GM21576 (cell line): ENCODE measurements at regions not wholly inside any gene's neighbourhood (a gene's known extent, or its start where the extent isn't known, plus 50 kb on each side); places are given as distances from the start of the nearest gene placed in this dataset.
"Not testable (repeated sequence)": the region's sequence is repeated elsewhere in the genome, so short reads cannot be mapped to it uniquely, and the experiment has no call there.

Source experiments
- ATAC-seq: cut with Tn5 transposase; IDR thresholded peaks from one replicate; pipeline ENCODE4 v1.9.1; 2021; ENCODE audit warnings: mild to moderate bottlenecking, moderate library complexity; ENCODE audit not compliant: unreplicated experiment

DNA sequence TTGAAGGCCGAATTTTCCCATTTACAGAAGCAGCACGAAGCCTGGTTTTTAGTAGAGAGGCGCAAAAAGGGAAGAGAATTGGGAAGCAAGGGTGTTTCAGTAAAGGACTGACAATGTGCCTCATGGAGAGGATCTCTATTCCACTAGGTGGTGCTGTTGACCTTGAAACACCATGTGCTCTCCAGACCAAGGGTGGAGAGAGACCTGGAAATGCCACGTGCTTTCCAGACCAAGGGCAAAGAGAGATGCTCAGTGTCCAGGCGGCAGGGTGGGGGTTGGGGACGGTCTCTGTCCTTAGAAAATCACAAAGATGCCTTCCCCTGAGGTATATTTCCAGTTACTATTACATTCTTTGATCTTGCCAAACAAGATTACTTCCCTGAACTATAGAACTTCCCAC, 425.3 kb downstream of the CSNK1G3 start:
- ATAC-seq = no peak

GRCh38 chr5:123936548-123936947, 424.6 kb downstream of the CSNK1G3 start:
- no peak for ATAC-seq

DNA sequence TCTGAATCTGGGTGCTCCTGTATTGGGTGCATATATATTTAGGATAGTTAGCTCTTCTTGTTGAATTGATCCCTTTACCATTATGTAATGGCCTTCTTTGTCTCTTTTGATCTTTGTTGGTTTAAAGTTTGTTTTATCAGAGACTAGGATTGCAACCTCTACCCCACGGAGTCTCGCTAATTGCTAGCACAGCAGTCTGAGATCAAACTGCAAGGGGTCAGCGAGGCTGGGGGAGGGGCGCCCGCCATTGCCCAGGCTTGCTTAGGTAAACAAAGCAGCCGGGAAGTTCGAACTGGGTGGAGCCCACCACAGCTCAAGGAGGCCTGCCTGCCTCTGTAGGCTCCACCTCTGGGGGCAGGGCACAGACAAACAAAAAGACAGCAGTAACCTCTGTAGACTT, 421.8 kb downstream of the CSNK1G3 start:
- not testable (repeated sequence) for ATAC-seq

DNA sequence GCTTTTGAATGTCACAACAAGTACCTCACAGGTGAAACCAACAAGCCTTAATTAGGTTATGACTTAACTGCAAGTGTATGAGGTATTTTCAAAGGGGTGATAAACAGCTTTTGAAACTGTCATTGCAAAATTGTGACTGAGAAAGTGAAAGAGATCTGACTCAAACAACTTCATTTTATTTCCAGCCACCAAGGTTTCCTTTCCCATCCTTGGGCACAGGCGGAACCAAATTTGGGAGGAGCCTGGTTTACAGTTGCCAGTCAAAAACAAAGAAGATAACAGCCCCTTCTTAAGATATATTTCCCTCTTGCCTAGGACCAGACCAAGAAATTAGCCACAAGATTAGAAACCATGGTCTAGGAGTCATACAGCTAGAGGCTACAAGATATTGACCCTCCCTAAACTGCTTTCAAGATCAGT, 417.1 kb downstream of the CSNK1G3 start:
- no peak for ATAC-seq

DNA sequence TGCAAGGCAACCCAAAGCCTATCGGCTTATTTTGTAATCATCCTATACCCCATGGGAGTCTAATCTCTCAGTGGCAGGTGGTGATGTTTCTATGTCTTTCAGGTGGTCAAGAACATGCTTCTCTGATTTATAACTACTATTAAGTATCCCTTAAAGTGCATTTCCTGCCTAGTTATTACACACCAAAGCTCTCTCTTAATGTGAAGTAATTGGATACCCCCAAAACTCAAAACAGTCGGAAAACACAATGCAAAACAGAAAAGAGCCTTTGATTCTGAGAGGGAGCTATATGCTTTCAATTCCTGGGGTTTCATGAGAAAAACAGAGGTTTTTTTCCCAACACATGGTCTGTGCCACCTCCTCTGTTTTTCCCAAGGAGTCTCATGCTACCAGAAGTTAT, 416.4 kb downstream of the CSNK1G3 start:
- no peak for ATAC-seq

GRCh38 chr5:123921193-123921592, 409.2 kb downstream of the CSNK1G3 start:
- ATAC-seq = no peak

GRCh38 chr5:123916345-123917121, 404.6 kb downstream of the CSNK1G3 start:
- no peak for ATAC-seq

DNA sequence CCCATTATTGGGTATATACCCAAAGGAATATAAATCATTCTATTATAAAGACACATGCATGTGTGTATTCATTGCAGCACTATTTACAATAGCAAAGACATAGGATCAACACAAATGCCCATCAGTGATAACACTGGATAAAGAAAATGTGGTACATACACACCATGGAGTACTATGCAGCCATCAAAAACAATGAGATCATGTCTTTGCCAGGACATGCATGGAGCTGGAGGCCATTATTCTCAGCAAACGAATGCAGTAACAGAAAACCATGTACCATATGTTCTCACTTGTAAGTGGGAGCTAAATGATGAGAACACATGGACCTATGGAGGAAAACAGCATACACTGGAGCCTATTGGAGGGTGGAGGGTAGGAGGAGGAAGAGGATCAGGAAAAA, 402.4 kb downstream of the CSNK1G3 start:
- no peak for ATAC-seq

DNA sequence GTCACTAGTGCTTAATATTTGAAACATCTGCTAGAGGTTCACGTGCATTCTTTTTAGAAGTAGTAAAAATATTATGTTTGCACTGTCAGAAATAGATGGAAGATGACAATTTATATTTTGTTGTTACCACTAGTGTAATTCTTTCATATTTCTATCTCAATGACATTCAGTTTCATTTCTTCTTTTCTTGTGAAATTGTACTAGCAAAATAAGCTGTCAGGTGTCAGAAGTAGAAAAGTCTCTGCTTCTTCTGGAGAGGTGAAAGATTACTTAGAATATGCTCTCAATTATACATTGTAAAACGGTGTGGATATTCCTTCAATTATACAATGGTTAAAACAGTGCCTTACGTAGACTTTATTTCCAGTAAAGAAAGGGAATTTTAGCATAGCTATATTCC, 395.4 kb downstream of the CSNK1G3 start:
- ATAC-seq = no peak

DNA sequence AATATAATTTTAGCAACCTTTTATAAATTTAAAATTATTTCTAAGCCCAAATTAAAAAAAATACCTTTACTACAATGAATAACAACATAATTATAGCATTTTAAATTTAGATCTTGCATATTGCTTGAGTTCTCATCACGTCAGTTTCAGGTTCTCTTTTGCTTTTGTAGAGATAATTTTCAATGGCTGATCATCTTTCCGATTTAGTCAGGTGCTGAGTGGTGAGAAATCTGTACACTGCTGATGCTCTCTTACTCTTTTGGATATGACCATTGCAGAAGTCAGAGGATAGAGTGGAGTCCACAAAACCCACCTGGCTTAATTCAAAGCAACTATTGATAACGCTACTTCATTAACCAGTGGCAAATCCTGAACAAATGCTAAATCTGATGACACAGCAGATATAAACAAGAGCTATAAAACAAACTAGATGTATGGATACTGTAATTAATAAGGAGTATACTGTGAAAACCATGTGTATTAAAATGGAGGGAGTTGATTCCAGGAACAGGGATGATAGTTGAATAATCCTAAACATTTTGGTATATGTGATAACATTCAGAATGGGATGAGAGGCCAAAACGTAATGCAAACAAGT, 394.8 kb downstream of the CSNK1G3 start:
- no peak for ATAC-seq

DNA sequence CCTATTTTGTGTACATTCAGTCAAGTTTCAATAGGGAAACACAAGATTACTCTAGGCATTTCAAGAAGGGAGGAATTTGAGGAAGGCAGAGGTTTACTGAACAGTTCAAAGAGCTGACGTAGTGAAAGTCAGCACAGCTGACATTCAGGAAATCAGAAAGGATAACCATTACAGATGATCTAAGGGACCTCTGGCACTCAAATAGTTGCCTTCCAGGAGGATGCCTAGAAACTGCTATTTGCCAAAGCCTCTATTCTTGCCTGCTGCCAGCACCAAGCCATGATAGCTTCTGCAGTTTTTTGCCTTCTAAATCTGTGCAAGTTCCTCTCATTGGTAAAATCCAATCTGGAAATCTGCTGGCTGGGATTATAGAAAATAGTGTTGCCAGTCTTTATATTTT, 373.1 kb downstream of the CSNK1G3 start:
- no peak for ATAC-seq

DNA sequence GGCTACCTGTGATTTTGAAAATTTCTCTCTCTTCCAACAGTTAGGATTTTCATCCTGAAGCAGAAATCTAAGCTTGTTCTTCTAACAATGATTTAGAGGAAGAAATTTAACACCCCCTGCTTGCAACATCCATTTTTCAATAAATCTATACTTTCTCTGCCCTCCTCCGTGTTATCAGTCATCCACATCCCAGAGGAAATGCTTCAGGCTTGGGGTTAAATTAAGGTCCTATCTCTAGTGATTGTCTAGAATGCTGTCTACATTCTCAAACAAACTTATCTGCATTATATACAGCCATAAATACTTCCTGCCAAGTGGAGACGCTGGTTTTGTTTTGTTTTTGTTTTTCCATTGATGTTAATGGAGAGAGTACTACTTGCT, 371.0 kb downstream of the CSNK1G3 start:
- ATAC-seq = no peak

DNA sequence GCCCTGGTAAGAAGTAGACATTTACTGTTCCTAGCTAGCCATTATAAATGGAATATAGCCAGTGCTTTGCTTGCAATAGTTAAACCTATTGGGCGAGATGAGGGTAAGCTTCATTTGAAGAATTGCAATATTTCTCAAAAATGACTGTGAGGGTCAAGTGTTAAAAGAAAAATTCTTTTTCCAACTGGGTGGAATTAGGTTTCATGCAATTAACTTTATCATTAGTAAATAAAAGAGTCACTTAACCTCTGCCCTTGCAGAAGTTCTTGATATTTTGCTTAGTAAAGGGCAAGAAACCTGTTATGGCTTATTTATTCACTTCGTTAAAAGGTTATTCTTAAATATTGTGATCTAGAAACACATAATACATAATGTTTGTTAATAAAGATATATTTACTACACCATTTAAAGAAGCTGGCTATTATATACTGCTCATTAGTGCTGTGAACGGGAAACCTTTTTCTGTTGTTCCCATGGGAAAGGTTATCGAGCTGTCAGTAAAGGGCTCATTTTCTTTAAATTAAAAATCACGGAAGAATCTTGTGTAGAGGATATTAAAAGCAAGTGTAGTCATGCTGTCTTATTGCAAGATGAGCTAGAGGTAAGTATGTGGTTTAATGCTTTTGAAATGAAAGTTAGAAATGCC, 370.5 kb downstream of the CSNK1G3 start:
- no peak for ATAC-seq

DNA sequence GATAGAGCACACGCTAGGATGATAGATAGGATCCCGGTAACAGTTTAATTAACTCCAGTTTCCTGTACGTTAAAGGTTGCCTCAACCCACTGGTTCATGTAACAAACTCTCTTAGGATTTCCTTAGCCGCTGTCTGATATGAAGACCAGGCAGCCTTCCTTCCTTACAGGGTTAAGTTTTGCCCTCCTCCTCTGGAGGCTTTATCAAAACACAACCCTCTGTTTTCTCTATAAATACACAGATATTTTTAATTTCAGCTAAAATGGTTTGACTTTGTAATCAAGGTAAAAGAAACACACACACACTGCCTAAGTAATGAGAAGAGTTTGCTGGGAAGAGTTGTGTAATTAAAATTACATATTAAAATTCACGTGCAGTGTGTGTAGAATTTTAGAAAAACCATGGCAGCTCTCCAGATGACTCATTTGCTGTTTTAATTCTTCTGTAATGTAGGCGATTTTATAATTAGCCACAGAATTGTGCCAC, 369.8 kb downstream of the CSNK1G3 start:
- no peak for ATAC-seq

DNA sequence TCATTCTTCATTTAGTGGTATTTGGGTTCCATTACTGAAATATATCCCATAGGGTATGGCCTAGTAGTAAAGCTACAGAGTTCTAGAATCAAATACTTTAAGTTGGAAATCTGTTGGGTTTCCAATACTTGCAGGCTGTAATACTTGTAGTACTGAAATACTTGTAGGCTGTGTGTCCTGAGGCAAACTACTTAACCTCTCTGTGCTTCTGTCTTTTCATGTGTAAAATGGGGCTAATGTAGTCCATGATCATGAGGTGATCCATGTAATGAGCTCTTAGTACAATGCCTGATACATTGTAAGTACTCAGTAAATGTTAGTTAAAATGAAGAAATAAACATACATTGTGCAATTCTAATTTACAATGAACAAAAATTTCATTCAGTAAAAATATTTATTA, 368.9 kb downstream of the CSNK1G3 start:
- no peak for ATAC-seq

GRCh38 chr5:123879071-123879470, 367.1 kb downstream of the CSNK1G3 start:
- ATAC-seq = no peak

DNA sequence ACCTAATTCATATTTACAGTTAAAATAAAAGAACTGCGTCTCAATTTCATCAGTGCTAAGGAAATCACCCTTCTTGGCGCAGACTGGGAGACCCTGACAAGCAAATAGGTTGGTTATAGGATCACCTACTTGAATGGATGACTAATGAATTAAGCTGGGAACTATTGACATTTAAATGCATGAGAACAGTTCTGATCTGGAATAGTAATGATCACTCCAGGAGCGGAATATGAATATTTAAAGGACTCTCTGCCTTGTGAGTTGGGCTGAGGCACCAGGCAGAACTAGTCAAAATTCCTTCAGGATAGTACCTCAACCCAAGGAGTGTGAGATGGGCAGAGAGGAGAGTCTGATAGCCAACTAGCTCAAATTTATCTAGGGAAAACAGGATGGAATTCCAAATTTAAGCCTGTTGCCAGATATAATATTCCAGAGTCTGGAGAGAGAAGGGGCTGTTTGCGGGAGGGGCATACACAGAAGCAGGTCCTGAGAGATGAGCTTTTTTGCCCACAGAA, 364.4 kb downstream of the CSNK1G3 start:
- ATAC-seq = no peak

DNA sequence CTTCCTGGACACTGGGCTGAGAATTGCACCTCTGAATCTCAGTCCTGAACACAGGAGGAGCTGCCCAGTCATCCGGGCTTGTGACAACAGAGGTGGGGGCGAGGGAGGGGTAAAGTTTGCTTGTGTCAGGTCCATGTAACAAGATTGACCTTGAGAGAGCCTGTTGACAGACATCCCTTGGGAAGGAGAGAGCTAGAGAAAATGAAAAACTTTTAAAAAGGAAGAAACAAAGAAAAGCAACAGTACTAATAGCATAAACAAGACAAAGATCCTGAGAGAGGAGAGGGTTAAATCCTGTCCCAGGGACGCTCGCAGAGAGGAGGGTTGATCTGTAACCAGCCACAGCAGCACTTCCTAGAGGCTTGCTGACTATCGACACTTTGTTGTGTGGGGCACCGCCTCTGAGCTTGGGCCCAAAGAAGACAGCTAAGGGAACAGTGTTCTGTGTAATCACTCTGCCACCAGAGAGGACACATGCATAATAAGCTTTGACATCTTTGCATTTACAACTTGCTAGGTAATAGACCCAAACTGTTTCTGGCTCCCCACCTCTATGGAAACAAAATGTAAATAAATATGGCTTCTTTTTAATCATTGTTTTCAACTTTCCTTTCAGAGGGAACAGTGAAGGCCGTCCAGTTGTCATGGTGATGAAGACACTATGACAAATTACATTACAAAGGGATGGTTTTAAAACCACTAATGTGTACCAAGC, 363.7 kb downstream of the CSNK1G3 start:
- no peak for ATAC-seq

- ATAC-seq = no peak
Observed at GRCh38 chr5:123874600-123875201, 362.7 kb downstream of the CSNK1G3 start.

GRCh38 chr5:123873846-123874245, 361.9 kb downstream of the CSNK1G3 start:
- no peak for ATAC-seq

DNA sequence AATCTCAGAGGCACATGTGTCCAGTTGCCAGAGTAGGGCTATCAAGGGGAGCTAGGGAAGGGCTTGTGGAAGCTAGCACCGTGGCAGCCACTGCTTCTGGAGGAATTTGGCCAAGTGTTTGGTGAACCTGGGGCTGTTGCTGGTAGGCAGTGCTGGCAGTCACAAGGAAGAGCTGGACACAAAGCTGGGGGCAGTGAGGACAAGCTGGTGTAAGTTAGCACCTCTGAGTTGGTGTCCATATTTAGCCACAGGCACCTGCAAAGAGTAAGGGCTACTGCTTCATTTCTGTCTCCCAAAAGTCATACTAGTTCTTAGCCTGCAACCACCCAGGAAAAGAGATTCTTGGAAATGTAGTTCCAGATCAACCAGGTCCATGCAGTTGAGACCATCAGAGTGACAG, 359.4 kb downstream of the CSNK1G3 start:
- no peak for ATAC-seq
